ENCODE measurements at regions not wholly inside any gene's neighbourhood (a gene's known extent, or its start where the extent isn't known, plus 50 kb on each side); places are given as distances from the start of the nearest gene placed in this dataset.

DNA sequence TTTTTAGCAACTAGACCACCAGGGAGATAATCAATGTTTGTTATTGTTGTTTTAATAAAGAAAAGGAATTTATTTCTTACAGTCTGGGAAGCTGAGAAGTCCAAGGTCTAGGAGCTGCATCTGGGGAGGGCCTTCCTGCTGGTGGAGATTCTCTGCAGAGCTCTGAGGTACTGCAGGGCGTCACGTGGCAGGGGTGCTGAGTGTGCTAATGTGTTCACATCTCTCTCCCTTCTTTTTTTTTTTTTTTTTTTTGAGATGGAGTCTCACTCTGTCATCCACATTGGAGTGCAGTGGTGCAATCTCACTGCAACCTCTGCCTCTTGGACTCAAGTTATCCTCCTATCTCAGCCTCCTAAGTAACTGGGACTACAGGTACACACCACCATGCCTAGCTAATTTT, 150.9 kb upstream of the TRIM24 start:
- H3K4me3 ChIP-seq, result no peak overlapping the region
- H3K4me1 ChIP-seq, result no peaks in the 10 kb centered on the region
- no peaks in the 10 kb centered on the region for H3K36me3 ChIP-seq (ENCODE audit: insufficient read depth in 1 of 2, low read depth in 1 of 2)
- no peaks in the 10 kb centered on the region for H3K27me3 ChIP-seq (ENCODE audit: insufficient read depth in 3 of 3, low read length in 2 of 3)
- H3K9me3 ChIP-seq, result no peaks in the 10 kb centered on the region
- WGBS, 3 donors, result 76 to 79% (median 78%) methylated on average over 2 of the region's 2 CpGs
- H3K27ac ChIP-seq, result no peak overlapping the region
- no peak for ATAC-seq
- intact Hi-C loops (cut with DNase I), result no loop called here
- TF ChIP-seq, protein P1, sequence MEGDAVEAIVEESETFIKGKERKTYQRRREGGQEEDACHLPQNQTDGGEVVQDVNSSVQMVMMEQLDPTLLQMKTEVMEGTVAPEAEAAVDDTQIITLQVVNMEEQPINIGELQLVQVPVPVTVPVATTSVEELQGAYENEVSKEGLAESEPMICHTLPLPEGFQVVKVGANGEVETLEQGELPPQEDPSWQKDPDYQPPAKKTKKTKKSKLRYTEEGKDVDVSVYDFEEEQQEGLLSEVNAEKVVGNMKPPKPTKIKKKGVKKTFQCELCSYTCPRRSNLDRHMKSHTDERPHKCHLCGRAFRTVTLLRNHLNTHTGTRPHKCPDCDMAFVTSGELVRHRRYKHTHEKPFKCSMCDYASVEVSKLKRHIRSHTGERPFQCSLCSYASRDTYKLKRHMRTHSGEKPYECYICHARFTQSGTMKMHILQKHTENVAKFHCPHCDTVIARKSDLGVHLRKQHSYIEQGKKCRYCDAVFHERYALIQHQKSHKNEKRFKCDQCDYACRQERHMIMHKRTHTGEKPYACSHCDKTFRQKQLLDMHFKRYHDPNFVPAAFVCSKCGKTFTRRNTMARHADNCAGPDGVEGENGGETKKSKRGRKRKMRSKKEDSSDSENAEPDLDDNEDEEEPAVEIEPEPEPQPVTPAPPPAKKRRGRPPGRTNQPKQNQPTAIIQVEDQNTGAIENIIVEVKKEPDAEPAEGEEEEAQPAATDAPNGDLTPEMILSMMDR (IDR thresholded peaks at IDR 0.05), result no peak
- no peak for DNase-seq

DNA sequence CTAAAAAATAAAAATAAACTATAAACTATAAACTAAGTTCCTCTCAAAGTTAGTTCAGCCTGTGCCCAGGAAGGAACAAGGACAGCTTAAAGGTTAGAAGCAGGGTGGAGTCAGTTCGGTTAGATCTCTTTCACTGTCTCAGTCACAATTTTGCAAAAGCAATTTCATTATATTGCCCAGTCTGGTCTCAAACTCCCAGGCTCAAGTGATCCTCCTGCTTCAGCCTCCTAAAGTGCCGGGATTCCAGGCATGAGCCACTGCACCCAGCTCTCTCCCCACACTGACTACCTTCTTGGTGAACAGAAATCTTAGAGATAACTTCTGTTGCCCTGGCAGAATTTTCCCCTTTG, 146.3 kb upstream of the TRIM24 start:
- DNase-seq (no peak), ATAC-seq (no peak)
- Histone ChIP-seq H3K36me3 (ENCODE audit: insufficient read depth in 1 of 2, low read depth in 1 of 2) (no peaks in the 10 kb centered on the region), H3K4me3 (no peak overlapping the region), H3K27me3 (ENCODE audit: insufficient read depth in 3 of 3, low read length in 2 of 3) (no peaks in the 10 kb centered on the region), H3K27ac (no peak overlapping the region), H3K9me3 (no peaks in the 10 kb centered on the region), H3K4me1 (no peaks in the 10 kb centered on the region)
- 81 to 91% (median 83%) methylated on average over 2 of the region's 2 CpGs for WGBS, 3 donors
- intact Hi-C loops (cut with DNase I), result no loop called here
- TF ChIP-seq, protein P1 (IDR thresholded peaks at IDR 0.05), result no peak

DNA sequence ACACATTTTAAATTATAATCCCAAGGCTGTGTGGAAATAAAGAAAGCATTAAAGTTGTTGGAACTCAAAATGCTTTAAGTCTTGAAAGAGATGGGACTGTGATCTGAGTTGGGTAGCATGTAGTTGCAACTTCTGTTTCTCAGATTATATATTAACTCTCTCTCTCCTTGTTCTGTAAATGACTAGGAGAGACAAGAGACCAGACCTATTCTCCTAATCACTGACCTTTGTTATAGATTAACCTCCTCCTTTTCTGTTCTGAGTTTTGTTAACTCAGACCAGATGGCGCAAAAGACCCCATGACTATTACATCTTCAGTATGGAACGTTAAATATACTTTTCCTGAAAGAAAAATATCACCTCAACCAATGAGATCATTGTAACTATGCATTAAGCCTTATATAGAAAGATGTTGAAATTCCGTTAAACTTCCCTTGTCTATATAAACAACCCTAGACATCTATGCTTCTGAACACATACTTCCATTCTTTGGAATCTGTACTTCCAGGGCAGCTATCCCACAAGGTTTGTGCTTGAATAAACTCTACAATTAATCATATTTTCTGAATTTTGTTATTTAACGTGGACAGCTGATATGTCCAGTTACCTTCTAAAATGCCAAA, 143.5 kb upstream of the TRIM24 start:
- ATAC-seq (no peak), DNase-seq (no peak)
- WGBS, 3 donors, result 73 to 75% (median 75%) methylated on average over 4 of the region's 4 CpGs
- TF ChIP-seq, protein P1 (IDR thresholded peaks at IDR 0.05), result no peak
- Histone ChIP-seq H3K27ac (no peak overlapping the region), H3K4me1 (no peaks in the 10 kb centered on the region), H3K27me3 (ENCODE audit: insufficient read depth in 3 of 3, low read length in 2 of 3) (no peaks in the 10 kb centered on the region), H3K4me3 (no peak overlapping the region), H3K36me3 (ENCODE audit: insufficient read depth in 1 of 2, low read depth in 1 of 2) (no peaks in the 10 kb centered on the region), H3K9me3 (no peaks in the 10 kb centered on the region)
- intact Hi-C loops (cut with DNase I), result no loop called here

DNA sequence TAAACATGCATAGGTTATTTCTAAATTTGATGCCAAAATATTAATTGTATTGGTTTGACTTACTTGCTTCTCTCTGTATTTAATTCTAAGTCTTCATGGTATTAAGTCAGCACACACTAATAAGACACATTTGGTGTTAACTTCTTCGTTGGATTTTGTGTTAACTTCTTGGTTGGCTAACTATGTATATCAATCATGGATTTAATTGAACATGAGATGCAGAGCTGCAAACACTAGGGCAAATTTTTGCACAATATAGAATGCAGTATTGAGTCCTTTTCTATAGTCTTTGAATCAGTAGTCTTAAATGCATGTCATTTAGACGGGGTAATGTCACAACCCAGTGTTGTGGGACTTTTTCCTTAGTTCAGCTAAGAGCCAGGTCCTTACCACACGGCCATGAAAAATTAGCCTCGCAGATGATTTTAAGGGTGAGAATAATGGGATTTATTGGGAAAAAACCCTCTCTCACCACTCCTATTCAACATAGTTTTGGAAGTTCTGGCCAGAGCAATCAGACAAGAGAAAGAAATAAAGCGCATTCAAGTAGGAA, 142.9 kb upstream of the TRIM24 start:
- ATAC-seq (no peak), DNase-seq (no peak)
- TF ChIP-seq, protein P1 (IDR thresholded peaks at IDR 0.05), result no peak
- 83 to 88% (median 83%) methylated on average over 5 of the region's 5 CpGs for WGBS, 3 donors
- Histone ChIP-seq H3K4me1 (no peaks in the 10 kb centered on the region), H3K9me3 (no peaks in the 10 kb centered on the region), H3K27me3 (ENCODE audit: insufficient read depth in 3 of 3, low read length in 2 of 3) (no peaks in the 10 kb centered on the region), H3K27ac (no peak overlapping the region), H3K4me3 (no peak overlapping the region), H3K36me3 (ENCODE audit: insufficient read depth in 1 of 2, low read depth in 1 of 2) (no peaks in the 10 kb centered on the region)
- intact Hi-C loops (cut with DNase I), result no loop called here

DNA sequence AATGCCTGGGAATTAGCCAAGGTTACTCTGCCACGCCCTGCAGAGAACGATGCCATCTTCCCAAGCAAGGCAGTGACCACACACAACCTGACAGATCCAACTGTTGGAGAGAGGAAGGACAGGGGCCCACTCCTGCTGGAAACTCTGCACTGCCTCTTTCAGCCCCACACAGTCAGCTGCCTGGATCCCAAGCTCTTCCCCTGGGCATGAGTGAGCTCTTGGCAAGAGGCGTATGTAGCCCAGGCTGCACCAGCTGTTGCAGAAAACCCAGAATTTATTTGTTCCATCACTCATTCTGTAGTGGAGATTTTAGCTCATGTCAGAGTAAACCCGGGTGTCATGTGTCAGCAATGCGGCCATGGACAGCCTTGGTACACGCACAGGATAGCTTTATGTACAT, 135.1 kb upstream of the TRIM24 start:
- WGBS, 3 donors, result 27 to 34% (median 33%) methylated on average over 6 of the region's 6 CpGs
- H3K27ac ChIP-seq, result no peak overlapping the region
- no peak overlapping the region for H3K4me3 ChIP-seq
- intact Hi-C loops (cut with DNase I), result no loop called here
- no peaks in the 10 kb centered on the region for H3K4me1 ChIP-seq
- H3K9me3 ChIP-seq, result peaks cover 9% of the 10 kb centered on the region
- H3K36me3 ChIP-seq (ENCODE audit: insufficient read depth in 1 of 2, low read depth in 1 of 2), result no peaks in the 10 kb centered on the region
- no peaks in the 10 kb centered on the region for H3K27me3 ChIP-seq (ENCODE audit: insufficient read depth in 3 of 3, low read length in 2 of 3)
- DNase-seq, result no peak
- ATAC-seq, result no peak
- TF ChIP-seq, protein P1 (IDR thresholded peaks at IDR 0.05), result no peak
